Left ventricle myocardium inferior (tissue), 1 donor: ENCODE measurements at regions not wholly inside any gene's neighbourhood (a gene's known extent, or its start where the extent isn't known, plus 50 kb on each side); places are given as distances from the start of the nearest gene placed in this dataset.

Experiments used
- DNase-seq: peaks from one replicate; pipeline ENCODE4 v3.0.0-alpha.2; 2020
- H3K27ac ChIP-seq: fragments of 200-600 bp; replicated peaks from 2 replicates; pipeline ENCODE4 v1.8.0; 2021
- H3K27me3 ChIP-seq: fragments of 200-600 bp; 2 replicates; pipeline ENCODE4 v1.8.0; 2021; ENCODE audit warnings: low read depth
- H3K36me3 ChIP-seq: fragments of 200-600 bp; 2 replicates; pipeline ENCODE4 v1.8.0; 2021
- H3K4me1 ChIP-seq: fragments of 200-600 bp; 2 replicates; pipeline ENCODE4 v1.8.0; 2021
- H3K4me3 ChIP-seq: fragments of 200-600 bp; 2 replicates; pipeline ENCODE4 v1.8.0; 2021; ENCODE audit warnings: mild to moderate bottlenecking, moderate library complexity
- H3K9me3 ChIP-seq: fragments of 200-600 bp; replicated peaks from 2 replicates; pipeline ENCODE4 v1.8.0; 2021
- CTCF ChIP-seq: fragments of 200-600 bp; IDR thresholded peaks from 2 replicates; pipeline ENCODE4 v1.8.0; 2021; ENCODE audit warnings: antibody characterized with exemption, mild to moderate bottlenecking, borderline replicate concordance
- intact Hi-C: fragments of 100-400 bp; cut with micrococcal nuclease; formaldehyde crosslinking; loops from one replicate; pipeline ENCODE4 v1.11.0; 2022
- donor health status: DM: no; HTN: yes; CAD: no; lungs with severe emphysema.

- Histone ChIP-seq H3K27me3 (no peaks in the 10 kb centered on the region), H3K27ac (no peak overlapping the region), H3K4me3 (no peak overlapping the region), H3K9me3 (peaks cover 28% of the 10 kb centered on the region), H3K4me1 (no peaks in the 10 kb centered on the region), H3K36me3 (no peaks in the 10 kb centered on the region)
- DNase-seq = no peak
- intact Hi-C loops = no loop called here
- TF ChIP-seq CTCF = no peak
These were observed 113.3 kb upstream of the CXCL12 start for GRCh38 chr10:44498222-44498621.

DNA sequence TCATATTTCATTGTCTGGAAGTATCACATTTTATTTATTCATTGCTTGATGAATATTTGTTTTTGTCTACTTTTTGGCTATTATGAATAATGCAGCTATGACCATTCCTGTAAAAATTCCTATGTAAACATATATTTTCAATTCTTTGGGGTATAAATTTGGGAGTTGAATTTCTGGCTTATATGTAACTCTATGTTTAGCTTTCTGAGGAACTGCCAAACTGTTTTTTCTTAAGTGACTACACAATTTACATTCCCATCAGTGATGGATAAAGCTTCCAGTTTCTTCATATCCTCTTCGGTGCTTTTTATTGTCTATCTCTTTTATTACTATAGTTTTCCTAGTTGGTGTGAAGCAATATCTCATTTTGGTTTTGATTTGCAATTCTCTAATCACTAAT, 115.6 kb upstream of the CXCL12 start:
- Histone ChIP-seq H3K4me1 (no peaks in the 10 kb centered on the region), H3K36me3 (no peaks in the 10 kb centered on the region), H3K4me3 (no peak overlapping the region), H3K9me3 (peaks cover 27% of the 10 kb centered on the region), H3K27me3 (no peaks in the 10 kb centered on the region), H3K27ac (no peak overlapping the region)
- no peak for TF ChIP-seq CTCF
- intact Hi-C loops = no loop called here
- DNase-seq = no peak

DNA sequence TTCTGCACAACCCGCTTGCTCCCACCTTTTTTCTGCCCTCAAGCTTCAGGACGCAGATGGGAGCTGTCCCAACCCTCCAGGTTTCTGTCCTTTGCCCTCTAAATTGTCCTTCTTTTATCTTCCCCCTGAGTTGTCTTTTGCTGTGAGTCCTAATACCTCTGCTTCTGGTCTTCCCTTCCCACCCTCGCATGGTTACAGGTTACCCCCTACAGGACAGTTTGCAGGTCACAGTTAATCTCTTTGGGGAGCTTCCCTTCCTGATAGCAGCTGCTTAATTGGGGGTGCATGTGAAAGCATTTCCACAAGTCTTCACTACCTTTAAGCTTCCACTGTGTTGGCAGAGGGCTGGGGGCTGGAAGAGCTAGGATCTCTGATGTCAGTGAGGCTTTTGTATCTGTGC, 121.5 kb upstream of the CXCL12 start:
- intact Hi-C loops = no loop called here
- DNase-seq = no peak
- H3K27ac ChIP-seq = no peak overlapping the region
- H3K36me3 ChIP-seq = no peaks in the 10 kb centered on the region
- H3K27me3 ChIP-seq = peaks cover 10% of the 10 kb centered on the region
- no peak overlapping the region for H3K4me3 ChIP-seq
- no peaks in the 10 kb centered on the region for H3K4me1 ChIP-seq
- TF ChIP-seq CTCF = no peak
- peaks cover 12% of the 10 kb centered on the region for H3K9me3 ChIP-seq

GRCh38 chr10:44510379-44511115, 125.7 kb upstream of the CXCL12 start:
- H3K27me3 ChIP-seq = peaks cover 9% of the 10 kb centered on the region
- intact Hi-C loops = no loop called here
- H3K36me3 ChIP-seq = no peaks in the 10 kb centered on the region
- H3K9me3 ChIP-seq = no peaks in the 10 kb centered on the region
- H3K27ac ChIP-seq = no peak overlapping the region
- DNase-seq = no peak
- TF ChIP-seq CTCF = no peak
- no peaks in the 10 kb centered on the region for H3K4me1 ChIP-seq
- H3K4me3 ChIP-seq = no peak overlapping the region

GRCh38 chr10:44511166-44511565, 126.3 kb upstream of the CXCL12 start:
- Histone ChIP-seq H3K27me3 (peaks cover 3% of the 10 kb centered on the region), H3K9me3 (no peaks in the 10 kb centered on the region), H3K4me3 (no peak overlapping the region), H3K36me3 (no peaks in the 10 kb centered on the region), H3K4me1 (no peaks in the 10 kb centered on the region), H3K27ac (no peak overlapping the region)
- TF ChIP-seq CTCF = no peak
- DNase-seq = no peak
- intact Hi-C loops = no loop called here
